GM12878 (cell line): ENCODE measurements at regions not wholly inside any gene's neighbourhood (a gene's known extent, or its start where the extent isn't known, plus 50 kb on each side); places are given as distances from the start of the nearest gene placed in this dataset.

ENCODE experiments used
- CBFB ChIP-seq: IDR thresholded peaks from 2 replicates; pipeline ENCODE4 v1.6.1; 2016; ENCODE audit warnings: antibody characterized with exemption, low read depth
- CHD2 ChIP-seq: IDR thresholded peaks from 2 replicates; pipeline ENCODE4 v1.6.1; 2011; ENCODE audit warnings: low read depth, low read length, improper control_type of control experiment, borderline replicate concordance
- GABPA ChIP-seq: IDR thresholded peaks from 2 replicates; pipeline ENCODE4 v1.6.1; 2014; ENCODE audit warnings: antibody characterized with exemption, low read depth, mild to moderate bottlenecking, inconsistent platforms
- HDAC2 ChIP-seq: fragments of 200-600 bp; sonication (generic); IDR thresholded peaks from 2 replicates; pipeline ENCODE4 v1.6.1; 2017
- IKZF1 ChIP-seq: fragments of 450-650 bp; conservative IDR thresholded peaks from 2 replicates; pipeline ENCODE4 v1.6.1; 2017; ENCODE audit warnings: antibody characterized with exemption, mild to moderate bottlenecking
- JUNB ChIP-seq: IDR thresholded peaks from 2 replicates; pipeline ENCODE4 v1.6.1; 2016; ENCODE audit warnings: antibody characterized with exemption, mild to moderate bottlenecking
- MYC ChIP-seq: IDR thresholded peaks from 2 replicates; pipeline ENCODE4 v1.6.1; 2011; ENCODE audit warnings: mild to moderate bottlenecking, low read length, moderate library complexity, inconsistent platforms; ENCODE audit not compliant: insufficient read depth, insufficient replicate concordance, insufficient read length, severe bottlenecking
- NFYB ChIP-seq: IDR thresholded peaks from 2 replicates; pipeline ENCODE4 v1.6.1; 2011; ENCODE audit warnings: low read depth, mild to moderate bottlenecking, low read length, improper control_type of control experiment, moderate library complexity; ENCODE audit not compliant: insufficient read depth
- RBBP5 ChIP-seq: fragments of 200-600 bp; sonication (generic); conservative IDR thresholded peaks from 2 replicates; pipeline ENCODE4 v1.6.1; 2016
- SMC3 ChIP-seq: IDR thresholded peaks from 2 replicates; pipeline ENCODE4 v1.6.1; 2011; ENCODE audit warnings: low read length, improper control_type of control experiment, borderline replicate concordance
- ZZZ3 ChIP-seq: IDR thresholded peaks from 2 replicates; pipeline ENCODE4 v1.6.1; 2011; ENCODE audit warnings: low read depth; ENCODE audit not compliant: control insufficient read depth, insufficient read length
- TF ChIP-seq, protein P1 (sequence below), 3 experiments: IDR thresholded peaks in 2 of 3; conservative IDR thresholded peaks in 1 of 3; 2 replicates each; pipeline ENCODE4 v1.5.1; 2011; ENCODE audit warnings: low read depth in 3 of 3, low read length in 3 of 3, mild to moderate bottlenecking in 3 of 3, control low read depth in 2 of 3, moderate library complexity in 2 of 3, inconsistent platforms in 1 of 3, mixed read lengths in 1 of 3; ENCODE audit not compliant: control insufficient read depth in 2 of 3, insufficient read depth in 1 of 3; ENCODE audit errors: extremely low read depth in 1 of 3

DNA sequence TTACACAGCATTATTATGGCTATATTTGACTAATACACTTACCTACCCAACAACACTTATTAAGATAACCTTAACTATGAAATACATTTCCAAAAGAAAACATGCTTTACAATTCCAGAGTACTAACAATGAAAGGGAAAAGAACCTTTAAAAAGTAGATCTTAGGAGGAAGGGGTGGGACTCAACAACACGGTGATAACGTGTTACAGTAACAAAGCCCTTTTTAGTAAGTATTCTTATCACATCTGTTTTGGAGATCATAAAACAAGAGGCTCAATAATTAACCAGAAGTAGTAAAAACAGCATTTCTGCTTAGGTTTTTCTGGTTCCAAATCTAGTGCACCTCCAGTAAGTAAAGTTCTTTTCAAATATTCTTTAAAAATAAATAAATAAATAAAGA is 202.1 kb upstream of the SLC7A11 start:
- TF ChIP-seq, protein P1, sequence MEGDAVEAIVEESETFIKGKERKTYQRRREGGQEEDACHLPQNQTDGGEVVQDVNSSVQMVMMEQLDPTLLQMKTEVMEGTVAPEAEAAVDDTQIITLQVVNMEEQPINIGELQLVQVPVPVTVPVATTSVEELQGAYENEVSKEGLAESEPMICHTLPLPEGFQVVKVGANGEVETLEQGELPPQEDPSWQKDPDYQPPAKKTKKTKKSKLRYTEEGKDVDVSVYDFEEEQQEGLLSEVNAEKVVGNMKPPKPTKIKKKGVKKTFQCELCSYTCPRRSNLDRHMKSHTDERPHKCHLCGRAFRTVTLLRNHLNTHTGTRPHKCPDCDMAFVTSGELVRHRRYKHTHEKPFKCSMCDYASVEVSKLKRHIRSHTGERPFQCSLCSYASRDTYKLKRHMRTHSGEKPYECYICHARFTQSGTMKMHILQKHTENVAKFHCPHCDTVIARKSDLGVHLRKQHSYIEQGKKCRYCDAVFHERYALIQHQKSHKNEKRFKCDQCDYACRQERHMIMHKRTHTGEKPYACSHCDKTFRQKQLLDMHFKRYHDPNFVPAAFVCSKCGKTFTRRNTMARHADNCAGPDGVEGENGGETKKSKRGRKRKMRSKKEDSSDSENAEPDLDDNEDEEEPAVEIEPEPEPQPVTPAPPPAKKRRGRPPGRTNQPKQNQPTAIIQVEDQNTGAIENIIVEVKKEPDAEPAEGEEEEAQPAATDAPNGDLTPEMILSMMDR (IDR thresholded peaks at IDR 0.05 in 2 of 3, conservative IDR thresholded peaks at IDR 0.05 in 1 of 3; ENCODE audit: control insufficient read depth in 2 of 3, extremely low read depth in 1 of 3, insufficient read depth in 1 of 3, low read depth in 3 of 3, low read length in 3 of 3) = no peak
- TF ChIP-seq HDAC2 (no peak), GABPA (no peak), CBFB (no peak), MYC (no peak), IKZF1 (no peak), JUNB (no peak), ZZZ3 (no peak), SMC3 (no peak), NFYB (no peak), CHD2 (no peak), RBBP5 (no peak)
